GM19463 (cell line): ENCODE measurements at regions not wholly inside any gene's neighbourhood (a gene's known extent, or its start where the extent isn't known, plus 50 kb on each side); places are given as distances from the start of the nearest gene placed in this dataset.

Experiments
- ATAC-seq: cut with Tn5 transposase; IDR thresholded peaks from one replicate; pipeline ENCODE4 v1.9.1; 2021; ENCODE audit warnings: mild to moderate bottlenecking, moderate library complexity; ENCODE audit not compliant: unreplicated experiment

DNA sequence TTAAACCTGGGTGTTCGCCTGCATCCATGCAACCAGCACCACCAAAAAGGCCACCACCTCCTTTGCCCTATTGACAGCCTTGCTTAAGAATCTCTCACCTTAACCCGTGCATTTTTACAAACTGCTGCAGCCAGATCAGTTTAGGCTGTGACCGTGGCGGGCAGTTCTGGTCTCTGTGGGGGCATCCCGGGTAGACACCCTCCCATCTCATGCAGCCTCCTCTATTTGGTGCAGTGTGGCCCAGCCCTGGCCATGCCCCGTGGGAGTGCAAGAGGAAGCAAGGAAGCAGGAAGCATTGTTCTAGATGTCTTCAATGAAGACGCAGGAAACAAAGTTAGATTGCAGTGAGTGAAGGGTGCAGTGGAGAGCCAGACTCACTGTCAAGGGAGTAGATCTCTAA, 108.8 kb upstream of the MVB12B start:
- no peak for ATAC-seq

DNA sequence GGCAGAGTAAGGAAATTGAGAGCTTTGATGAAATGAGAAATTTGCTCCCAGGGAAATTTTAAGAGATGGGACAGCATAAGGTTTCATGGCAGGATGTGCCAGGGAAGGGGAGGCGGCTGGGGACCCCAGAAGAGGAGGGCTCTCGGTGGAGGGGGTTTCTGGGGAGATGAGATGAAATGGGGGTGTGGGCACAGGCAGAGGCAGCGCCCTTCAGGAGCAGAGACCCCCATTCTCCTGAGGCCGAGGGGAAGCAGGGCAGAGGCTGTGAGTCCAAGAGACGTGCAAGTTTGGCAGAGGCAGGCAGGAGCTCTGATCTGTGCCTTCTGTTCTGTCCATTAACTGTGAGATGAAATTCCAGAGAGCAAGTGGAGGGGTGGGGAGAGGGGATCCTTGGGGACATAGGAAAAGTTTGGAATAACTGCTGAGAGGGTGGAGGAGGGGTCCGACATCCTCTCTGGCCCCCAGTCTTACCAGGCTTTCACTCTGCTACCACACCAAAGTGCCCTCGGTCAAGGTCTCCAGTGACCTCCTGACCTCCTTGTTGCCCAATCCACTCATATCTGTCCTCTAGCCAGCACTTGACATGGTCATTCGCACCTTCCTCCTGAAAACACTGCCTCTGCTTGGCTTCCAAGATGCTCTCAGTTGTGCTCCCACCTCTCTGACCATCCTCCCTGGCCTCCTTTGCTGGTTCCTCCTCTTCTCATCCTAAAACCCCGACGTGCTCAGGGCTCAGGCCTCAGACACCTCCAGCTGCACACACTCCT, 108.1 kb upstream of the MVB12B start:
- ATAC-seq: no peak

DNA sequence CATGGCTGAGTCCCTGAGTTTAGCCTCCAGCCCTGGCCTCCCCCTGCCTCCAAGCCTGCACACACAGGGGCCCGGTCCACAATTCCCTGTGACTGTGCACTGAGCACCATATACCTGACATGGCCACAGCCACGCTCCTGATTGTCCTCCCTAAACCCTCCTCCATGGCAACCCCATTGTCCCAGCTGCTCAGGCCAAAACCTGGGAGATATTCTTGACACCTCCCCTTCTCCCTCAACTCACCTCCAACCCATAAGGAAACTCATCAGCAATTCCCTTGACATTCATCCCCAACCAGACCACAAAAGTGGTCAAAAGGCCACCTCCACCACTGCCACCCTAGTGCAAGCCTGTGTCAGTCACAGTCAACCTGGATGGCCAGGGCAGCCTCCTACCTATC, 107.5 kb upstream of the MVB12B start:
- ATAC-seq: no peak

DNA sequence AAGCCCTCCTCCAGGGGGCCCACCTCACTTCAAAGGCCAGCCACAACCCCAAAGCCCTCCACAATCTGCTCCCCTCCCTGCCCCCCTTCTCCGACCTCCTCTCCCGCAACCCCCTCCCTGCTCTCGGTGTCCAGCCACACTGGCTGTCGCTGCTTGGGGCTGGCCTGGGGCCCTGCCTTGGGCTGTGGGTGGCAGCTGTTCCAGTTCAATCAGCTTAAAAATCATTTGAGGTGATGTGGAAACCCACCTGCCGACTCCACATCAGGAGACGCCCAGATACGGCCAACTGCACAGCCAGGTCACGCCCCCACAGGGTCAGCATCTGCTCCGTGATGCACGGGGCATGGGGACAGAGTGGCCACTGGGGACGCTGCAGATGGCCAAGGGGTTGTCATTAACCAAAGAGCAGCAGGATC, 107.0 kb upstream of the MVB12B start:
- no peak for ATAC-seq

DNA sequence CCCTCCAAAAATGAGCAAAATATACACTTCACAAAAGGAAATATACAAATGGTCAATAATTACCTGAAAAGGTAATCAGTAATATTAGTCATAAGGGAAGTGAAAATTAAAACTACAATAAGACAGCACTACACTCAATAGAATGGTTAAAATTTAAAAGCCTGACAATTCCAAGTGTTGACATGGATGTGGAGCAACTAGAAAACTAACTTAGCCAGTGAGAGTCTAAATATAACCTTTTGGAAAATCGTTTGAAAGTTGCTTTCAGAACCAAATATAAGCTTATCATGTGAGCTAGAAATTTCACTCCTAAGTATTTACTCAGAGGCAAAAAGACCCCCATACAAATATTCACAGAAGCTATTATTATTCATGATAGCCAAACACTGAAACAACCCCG, 105.1 kb upstream of the MVB12B start:
- no peak for ATAC-seq

DNA sequence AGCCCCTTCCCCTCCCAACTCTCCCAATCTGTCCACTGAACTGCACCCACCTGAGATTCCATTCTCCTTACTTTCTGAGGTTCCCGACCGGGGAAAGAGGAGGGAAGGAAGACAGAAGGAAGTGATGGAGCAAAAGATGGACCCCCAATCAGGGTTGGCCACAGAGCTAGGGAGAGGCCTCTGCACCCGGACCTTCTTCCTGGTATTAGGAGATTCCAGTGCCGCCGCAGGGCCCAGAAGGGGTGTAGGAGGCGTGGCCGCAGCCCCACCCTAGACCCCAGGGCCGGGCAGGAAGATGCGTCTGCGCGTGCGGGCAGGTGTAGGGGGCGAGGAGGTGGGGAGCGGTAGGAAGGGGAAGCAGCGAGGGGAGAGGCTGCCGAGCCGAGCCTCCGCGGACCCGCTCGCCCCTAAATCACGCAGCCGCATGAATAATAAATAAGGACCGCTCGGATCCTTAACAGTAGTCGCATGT, 104.2 kb upstream of the MVB12B start:
- no peak for ATAC-seq

DNA sequence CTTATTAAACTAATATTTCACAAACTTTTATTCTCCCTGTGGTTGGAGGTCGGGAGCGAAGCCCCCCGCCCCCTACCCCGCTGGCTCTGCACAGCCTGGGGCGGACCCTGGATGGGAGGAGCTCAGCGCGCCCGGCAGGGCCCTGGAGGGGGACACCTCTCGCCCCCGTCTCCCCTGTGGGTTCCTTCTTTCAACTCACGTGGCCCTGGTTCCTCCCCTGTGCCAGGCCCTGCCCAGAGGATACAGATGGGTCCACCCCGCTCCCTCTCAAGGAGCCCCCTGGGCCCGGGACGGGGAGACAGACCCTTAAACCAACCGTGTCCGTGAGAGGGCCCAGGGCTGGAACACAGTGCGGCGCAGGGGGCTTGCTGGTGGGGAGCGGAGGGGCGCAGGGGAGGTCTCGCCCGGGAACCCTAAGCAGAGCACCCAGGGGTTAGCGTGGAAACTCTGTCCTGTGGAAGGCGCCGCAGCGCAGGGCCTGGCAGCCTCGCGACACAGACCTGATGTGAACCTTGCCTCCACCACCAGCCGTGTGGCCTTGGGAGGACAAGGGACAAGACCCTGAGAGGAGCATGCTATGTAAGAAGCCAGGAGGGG, 103.7 kb upstream of the MVB12B start:
- no peak for ATAC-seq

DNA sequence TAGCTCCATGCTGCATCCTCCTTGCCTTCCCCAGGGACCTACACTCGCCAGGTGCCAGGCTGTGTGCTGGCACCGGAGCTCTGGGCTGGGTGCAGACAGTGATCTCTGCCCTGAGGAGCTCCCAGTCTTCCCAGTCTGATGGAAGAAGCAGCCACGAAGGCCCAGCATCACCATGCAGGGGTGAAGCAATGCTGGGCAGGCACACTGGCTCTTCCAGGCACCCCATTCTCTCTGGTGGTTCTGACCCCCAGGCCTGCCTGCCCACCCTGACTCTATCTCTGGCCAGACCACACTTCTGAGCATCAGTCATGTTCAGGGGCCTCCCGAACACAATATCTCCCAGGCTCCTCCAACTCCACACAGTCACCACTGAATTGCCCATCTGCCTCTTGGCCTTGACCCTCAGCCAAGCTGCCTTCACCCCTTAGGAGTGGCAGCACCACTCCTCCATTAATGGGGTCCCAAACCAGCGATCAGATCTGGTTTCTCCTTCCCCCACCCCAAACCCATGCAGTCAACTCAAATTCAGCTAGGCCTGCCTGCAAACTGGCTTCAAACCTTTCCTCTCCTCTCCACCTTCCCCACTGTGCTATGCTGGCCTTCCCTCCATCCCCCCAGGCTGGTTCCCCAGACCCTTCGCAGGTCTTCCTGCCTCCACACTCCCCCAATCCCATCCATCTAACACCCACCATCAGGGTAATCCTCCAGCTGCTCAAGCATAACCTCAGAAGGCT, 102.7 kb upstream of the MVB12B start:
- ATAC-seq: no peak

DNA sequence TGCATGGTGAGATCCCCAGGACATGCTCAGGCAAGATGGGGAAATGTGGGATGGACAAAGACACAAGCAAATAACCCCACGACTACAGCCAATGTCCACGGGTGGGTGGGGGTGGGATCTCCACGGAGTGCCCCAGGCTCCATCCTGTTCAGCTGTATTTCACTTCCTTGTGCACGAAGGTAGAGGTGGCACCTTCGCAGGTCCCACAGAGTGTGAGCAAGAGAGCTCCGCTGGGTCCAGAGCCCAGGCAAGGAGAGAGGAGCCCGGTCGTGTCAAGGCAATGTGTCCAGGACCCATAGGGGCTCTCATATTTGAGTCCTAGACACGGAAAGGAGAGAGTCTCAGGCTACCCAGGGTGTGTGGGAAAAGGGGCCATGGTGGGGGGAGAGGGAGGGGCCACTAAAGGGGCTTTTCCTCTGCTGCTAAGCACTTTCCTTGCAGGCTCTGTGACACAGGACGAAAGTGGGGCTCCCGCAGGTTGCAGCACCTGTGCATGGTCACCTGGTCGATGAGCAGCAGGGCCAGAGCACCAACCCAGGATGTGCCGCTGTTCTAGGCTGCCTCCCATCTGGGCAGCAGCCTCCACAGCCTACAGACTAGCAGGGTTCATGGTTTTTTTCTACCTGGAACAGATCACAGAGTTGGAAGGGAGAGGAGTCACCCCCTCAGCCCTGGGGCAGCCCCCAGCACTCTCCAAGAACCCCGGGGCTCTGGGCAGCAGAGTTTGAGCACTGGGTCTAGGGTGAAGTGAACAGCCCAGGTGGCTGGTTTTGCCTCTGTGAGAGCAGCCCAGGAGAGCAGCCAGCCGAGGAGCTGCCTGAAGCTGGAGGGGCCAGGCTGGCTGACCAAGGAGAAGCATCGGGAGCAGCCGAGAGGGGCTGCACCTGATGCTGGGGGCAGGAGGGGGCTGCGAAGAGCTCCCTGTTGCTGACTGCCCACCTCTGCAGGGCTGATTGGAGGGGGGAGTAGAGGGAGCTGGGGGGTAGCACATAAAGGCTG, 100.7 kb upstream of the MVB12B start:
- no peak for ATAC-seq

DNA sequence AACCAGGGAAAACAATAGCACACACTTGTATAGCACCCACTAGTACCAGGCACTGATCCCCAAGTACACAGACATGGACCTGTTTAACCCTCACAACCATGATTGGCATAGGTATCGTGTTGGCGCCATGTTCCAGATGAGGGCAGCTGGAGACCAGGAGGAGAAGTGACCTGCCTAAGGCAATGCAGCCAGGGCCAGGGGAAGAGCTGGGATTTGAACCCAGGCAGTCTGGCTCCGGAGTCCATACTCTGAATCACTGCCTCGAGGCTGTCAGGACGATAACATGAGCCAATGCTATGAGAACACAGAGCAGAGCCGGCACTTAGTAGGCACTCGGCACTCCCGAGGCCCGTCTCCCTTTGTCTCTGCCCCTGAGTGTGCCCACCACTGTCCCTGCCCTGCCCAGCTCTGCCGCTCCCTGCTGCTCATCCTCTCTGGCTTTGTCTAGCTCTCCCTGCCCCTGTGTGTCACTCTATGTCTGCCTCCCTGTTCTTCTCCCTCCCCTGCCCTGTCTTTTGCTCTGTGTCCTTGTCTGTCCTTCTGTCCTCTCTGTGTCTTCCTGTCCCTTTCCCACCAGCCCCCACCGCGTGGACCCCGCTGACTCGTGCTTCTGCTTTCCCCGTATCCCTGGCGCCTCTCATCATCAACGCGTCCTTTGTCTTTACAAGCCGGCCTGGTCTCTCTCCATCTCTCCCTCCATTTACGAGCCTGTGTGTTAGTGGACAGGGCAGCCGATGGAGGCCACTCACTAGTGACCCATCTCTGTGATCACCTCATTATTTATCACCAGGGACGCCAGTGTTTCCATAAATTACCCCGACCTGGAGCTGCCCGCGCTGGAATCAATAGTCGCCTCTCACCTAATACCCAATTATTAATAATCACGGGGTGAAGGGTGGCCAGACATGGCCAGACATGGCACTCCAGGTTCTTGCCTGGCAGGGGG, 99.4 kb upstream of the MVB12B start:
- no peak for ATAC-seq

DNA sequence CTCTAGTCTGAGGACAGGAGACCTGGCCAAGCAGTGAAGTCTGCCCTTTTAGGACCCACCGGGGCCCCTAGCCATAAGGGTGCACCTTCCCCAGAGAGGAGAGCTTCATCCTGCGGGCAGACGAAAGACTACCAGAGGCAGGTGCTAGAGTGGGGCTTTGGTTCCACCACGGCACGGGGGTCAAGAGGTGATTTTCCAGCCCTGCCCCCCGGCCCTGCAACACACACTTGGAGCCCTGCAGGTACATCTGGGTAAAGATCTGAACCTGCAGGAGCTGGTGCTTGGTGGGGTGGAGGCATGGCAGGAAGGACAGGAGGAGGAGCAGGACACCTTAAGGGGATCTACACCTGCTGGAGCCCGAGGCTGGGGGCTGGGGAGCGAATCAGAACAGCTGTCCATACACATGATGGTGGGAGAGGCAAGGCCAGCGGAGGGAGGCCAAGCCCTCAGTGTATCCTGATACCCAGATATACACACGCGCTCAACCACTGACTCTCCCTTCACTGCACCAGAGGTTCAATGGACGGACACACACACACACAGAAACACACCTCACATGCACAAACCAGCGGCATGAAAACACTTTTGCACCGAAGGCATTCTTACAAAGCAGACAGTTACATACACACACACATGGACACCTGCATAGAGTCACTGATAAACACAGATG, 98.4 kb upstream of the MVB12B start:
- no peak for ATAC-seq

DNA sequence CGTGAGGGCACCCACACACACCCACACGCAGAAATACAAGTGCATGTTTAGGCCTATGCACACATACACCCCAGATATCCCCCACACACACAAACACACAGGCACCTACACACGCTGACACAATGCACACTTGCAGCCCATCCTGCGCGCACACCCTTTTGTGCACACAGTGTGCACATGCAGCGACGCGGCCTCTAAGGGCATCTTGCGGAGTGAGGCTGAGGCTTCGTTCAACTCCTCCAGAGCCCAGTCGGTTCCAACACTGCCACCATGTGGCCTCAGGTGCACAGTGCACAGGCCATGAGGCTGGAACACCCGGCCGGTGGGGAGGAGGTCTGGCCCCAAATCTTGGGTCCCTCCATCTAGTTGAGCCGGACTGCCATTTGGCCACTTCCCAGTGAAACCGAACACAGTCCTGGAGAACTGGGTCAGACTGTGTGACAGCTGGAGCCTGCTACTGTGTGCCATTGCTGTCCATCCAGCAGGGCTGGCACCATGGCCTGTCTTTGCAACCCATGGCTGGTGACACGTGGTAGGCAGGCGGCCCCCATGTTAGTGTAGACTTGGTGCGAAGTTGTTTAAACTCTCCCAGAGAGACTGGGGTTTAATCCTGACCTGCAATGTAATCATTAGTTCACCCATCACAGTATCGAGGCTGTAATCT, 97.7 kb upstream of the MVB12B start:
- ATAC-seq: no peak

DNA sequence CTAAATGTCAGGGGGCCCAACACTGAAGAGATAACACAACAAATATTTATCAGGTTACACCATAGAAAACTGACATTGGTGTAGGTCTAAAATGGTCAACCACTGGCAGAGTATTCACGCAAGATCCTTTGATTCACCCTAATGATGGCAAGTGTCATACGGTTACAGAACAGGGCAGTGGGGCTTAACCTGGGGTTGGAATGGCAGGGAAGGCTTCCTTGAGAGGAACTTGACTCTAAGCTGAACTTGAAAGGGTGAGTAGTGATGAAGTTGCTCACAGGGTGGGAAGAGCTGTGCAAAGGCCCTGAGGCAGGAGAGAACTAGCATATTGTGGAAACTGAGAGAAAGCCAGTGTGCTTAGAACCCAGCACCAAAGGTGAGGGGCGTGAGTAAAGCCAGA, 97.1 kb upstream of the MVB12B start:
- no peak for ATAC-seq

DNA sequence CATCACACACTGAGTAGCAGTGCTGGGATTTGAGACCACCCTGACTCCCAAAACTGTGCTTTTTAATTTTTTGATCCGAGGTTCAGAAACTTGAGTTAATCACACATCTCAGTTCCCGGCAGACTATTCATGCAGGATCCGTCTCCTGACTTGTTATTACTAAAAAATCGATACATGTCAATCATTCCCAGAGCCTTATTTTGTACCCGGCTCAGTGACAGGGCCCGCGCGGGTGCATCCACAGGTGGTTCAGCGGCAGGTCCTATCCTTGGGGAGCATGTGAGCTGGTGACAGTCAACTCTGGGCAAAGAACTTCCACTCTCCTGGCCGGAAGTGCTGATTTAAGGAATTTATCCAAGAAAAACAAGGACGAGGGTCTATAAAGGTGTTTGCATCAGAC, 95.9 kb upstream of the MVB12B start:
- ATAC-seq: no peak

DNA sequence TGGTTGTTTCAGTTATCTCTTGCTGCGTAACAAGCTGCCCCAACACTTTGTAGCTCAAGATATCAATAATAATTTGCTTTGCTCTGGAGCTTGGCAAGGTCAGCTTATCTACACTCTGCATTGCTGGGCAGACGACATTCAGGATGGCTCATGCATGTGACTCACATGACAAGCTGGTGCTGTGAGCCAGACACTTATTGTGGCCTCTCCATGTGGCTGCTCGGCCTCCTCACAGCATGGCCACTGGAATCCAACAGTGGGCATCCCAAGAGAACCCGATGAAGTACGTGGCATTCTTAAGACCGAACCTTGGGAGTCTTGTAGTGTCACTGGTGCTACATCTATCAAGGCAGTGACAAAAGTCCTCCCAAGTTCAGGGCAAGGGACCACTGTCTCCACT, 94.2 kb upstream of the MVB12B start:
- no peak for ATAC-seq

DNA sequence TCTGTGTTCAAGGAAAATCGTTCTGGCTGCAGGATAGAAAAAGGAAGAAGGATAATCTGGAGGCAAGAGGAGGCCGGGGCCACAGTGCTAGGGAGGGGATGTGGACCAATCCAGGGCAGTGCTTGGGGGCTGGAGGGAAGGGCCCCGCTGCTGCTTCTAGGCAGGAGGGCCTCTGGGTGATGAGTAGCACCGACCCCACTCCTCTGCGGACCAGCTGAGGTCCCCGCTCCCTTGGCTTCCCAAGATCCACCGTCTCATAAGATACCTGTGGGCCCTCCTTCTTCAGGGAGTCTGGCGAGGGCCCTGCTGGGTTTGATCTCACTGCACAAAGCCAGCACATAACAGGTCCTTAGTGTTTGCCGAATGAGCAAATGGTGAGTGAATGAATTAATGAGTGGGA, 93.5 kb upstream of the MVB12B start:
- ATAC-seq: no peak

DNA sequence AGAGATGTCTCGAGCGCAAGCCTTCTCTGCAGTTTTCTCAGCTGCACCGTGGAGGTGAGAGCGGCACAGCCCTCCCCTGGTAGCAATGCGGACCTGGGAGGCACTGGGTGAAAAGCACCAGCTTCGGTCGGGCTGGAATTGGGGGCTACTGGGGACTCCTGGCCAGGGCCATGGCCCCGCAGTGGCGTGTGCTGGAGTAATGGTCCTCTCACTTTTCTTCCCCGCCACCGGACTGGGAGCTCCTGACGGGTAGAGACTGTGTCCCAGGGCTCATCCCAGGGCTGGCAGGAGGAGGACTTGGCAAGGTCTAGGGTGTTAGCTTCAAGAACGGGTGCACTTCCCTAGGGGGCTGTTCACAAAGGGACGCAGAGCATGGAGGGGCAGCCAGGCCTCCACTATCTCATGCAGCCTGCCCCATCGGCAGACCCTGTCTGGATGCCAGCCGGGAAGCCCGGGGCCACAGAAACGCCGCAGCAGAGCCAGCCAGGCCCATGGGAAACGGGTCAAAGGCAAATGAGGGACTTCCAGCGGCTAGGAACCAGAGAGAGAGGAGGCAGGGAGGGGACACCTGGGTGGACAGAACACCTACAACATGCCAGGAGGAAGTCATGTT, 92.6 kb upstream of the MVB12B start:
- ATAC-seq: no peak

DNA sequence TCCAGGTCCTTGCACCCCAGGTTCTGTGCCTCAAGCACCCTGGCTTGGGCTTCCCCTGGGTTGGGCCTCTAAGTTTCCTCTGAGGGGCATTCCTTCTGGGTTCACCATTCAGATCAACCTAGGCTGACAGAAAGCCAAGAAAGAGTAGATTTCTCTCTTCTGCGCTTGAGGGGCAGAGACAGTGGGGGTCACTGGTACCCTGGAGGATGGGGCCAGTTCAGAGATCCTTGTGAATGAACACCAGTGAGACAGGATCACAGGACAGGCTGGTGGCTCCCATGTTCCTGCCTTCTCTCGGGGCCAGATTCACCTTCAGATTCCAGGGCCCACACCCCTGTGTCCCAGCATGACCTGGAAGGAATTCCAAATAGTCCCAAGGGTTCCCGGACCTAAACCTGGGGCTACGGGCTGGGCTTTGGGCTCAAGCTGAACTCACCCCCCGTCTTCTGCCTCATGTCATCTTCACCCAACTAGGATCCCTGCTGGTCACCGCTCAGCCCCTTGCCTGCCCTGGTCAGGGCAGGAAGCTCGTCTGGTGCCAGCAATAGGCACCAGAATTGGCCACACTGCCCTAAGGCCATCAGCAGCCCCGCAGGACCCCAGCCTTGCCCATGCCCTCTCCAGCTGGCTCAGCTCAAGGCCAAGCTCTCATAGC, 91.8 kb upstream of the MVB12B start:
- ATAC-seq: no peak
